Activated naive CD4-positive, alpha-beta T cell treated with anti-CD3 and anti-CD28 coated beads, Interleukin-2, amount 10 ng/mL, durations not matched to agents 7 days and 5 days (primary cell): ENCODE measurements at regions not wholly inside any gene's neighbourhood (a gene's known extent, or its start where the extent isn't known, plus 50 kb on each side); places are given as distances from the start of the nearest gene placed in this dataset.
"Not testable (repeated sequence)": the region's sequence is repeated elsewhere in the genome, so short reads cannot be mapped to it uniquely, and the experiment has no call there.

Source experiments
- CTCF ChIA-PET: fragments of 350-600 bp; sonication (Branson Sonifier 250); formaldehyde crosslinking; loops from one replicate; lab custom pipeline; 2021; ENCODE audit warnings: antibody characterized with exemption; lab: Charles Lee
- DNase-seq: peaks from one replicate; pipeline ENCODE4 v3.0.0-alpha.2; 2020
- H3K27ac Mint-ChIP-seq: one replicate; pipeline ENCODE4 v1.8.0; 2021; ENCODE audit warnings: mild to moderate bottlenecking, moderate library complexity, mixed read lengths
- H3K27me3 Mint-ChIP-seq: one replicate; pipeline ENCODE4 v1.8.0; 2021; ENCODE audit warnings: mild to moderate bottlenecking, mixed read lengths
- H3K36me3 Mint-ChIP-seq: one replicate; pipeline ENCODE4 v1.8.0; 2021; ENCODE audit warnings: mixed read lengths
- H3K4me1 Mint-ChIP-seq: one replicate; pipeline ENCODE4 v1.8.0; 2021; ENCODE audit warnings: mixed read lengths
- H3K4me3 Mint-ChIP-seq: one replicate; pipeline ENCODE4 v1.8.0; 2021; ENCODE audit warnings: mild to moderate bottlenecking, moderate library complexity, mixed read lengths
- H3K9me3 Mint-ChIP-seq: one replicate; pipeline ENCODE4 v1.8.0; 2021; ENCODE audit warnings: mixed read lengths

- not testable (repeated sequence) for H3K4me3 Mint-ChIP-seq
These were observed 198.1 kb upstream of the WSB1 start for GRCh38 chr17:27095821-27096220.

GRCh38 chr17:27099266-27099665 lies 194.6 kb upstream of the WSB1 start:
- CTCF ChIA-PET, H3K9me3 Mint-ChIP-seq, H3K4me3 Mint-ChIP-seq, H3K36me3 Mint-ChIP-seq, H3K27ac Mint-ChIP-seq, H3K27me3 Mint-ChIP-seq, H3K4me1 Mint-ChIP-seq, DNase-seq: not testable (repeated sequence)

More at GRCh38 chr17:27095821-27096220, 198.1 kb upstream of the WSB1 start:
- CTCF ChIA-PET, H3K4me1 Mint-ChIP-seq, H3K27me3 Mint-ChIP-seq, H3K27ac Mint-ChIP-seq, H3K9me3 Mint-ChIP-seq, DNase-seq, H3K36me3 Mint-ChIP-seq: not testable (repeated sequence)

GRCh38 chr17:27104605-27105221 lies 189.2 kb upstream of the WSB1 start:
- H3K27ac Mint-ChIP-seq, H3K9me3 Mint-ChIP-seq, H3K4me3 Mint-ChIP-seq, H3K36me3 Mint-ChIP-seq, CTCF ChIA-PET, H3K4me1 Mint-ChIP-seq, DNase-seq, H3K27me3 Mint-ChIP-seq: not testable (repeated sequence)

- H3K27me3 Mint-ChIP-seq = no peaks in the 10 kb centered on the region
These were observed 188.3 kb upstream of the WSB1 start for GRCh38 chr17:27105636-27106035.

GRCh38 chr17:27106347-27106981 lies 187.4 kb upstream of the WSB1 start:
- Mint-ChIP-seq H3K4me3 (no peak overlapping the region), H3K9me3 (no peaks in the 10 kb centered on the region), H3K27me3 (no peaks in the 10 kb centered on the region), H3K27ac (no peak overlapping the region), H3K36me3 (no peaks in the 10 kb centered on the region), H3K4me1 (no peaks in the 10 kb centered on the region)
- no peak for DNase-seq
- CTCF ChIA-PET = no interaction called here

More at GRCh38 chr17:27105636-27106035, 188.3 kb upstream of the WSB1 start:
- Mint-ChIP-seq H3K36me3 (no peaks in the 10 kb centered on the region), H3K9me3 (no peaks in the 10 kb centered on the region), H3K4me1 (no peaks in the 10 kb centered on the region), H3K27ac (no peak overlapping the region), H3K4me3 (no peak overlapping the region)
- CTCF ChIA-PET = no interaction called here
- no peak for DNase-seq

- no peak for DNase-seq
- H3K27ac Mint-ChIP-seq = no peak overlapping the region
- no peak overlapping the region for H3K4me3 Mint-ChIP-seq
- H3K9me3 Mint-ChIP-seq = no peaks in the 10 kb centered on the region
- H3K4me1 Mint-ChIP-seq = no peaks in the 10 kb centered on the region
- no peaks in the 10 kb centered on the region for H3K27me3 Mint-ChIP-seq
- CTCF ChIA-PET = no interaction called here
- H3K36me3 Mint-ChIP-seq = no peaks in the 10 kb centered on the region
These were observed 186.9 kb upstream of the WSB1 start for GRCh38 chr17:27106982-27107360.

- CTCF ChIA-PET, H3K36me3 Mint-ChIP-seq, H3K4me3 Mint-ChIP-seq: not testable (repeated sequence)
These were observed 186.3 kb upstream of the WSB1 start for GRCh38 chr17:27107386-27108328.

GRCh38 chr17:27109346-27109745 lies 184.6 kb upstream of the WSB1 start:
- no peaks in the 10 kb centered on the region for H3K36me3 Mint-ChIP-seq
- CTCF ChIA-PET = no interaction called here
- H3K27ac Mint-ChIP-seq = no peak overlapping the region
- no peak overlapping the region for H3K4me3 Mint-ChIP-seq
- H3K9me3 Mint-ChIP-seq = no peaks in the 10 kb centered on the region
- no peak for DNase-seq
- no peaks in the 10 kb centered on the region for H3K4me1 Mint-ChIP-seq
- H3K27me3 Mint-ChIP-seq = no peaks in the 10 kb centered on the region

More at GRCh38 chr17:27107386-27108328, 186.3 kb upstream of the WSB1 start:
- not testable (repeated sequence) for H3K27me3 Mint-ChIP-seq, H3K4me1 Mint-ChIP-seq, DNase-seq, H3K27ac Mint-ChIP-seq, H3K9me3 Mint-ChIP-seq

GRCh38 chr17:27153005-27153404 lies 140.9 kb upstream of the WSB1 start:
- H3K4me1 Mint-ChIP-seq = no peaks in the 10 kb centered on the region
- no peaks in the 10 kb centered on the region for H3K27me3 Mint-ChIP-seq
- peaks cover 3% of the 10 kb centered on the region for H3K9me3 Mint-ChIP-seq
- no peak overlapping the region for H3K27ac Mint-ChIP-seq
- no peak overlapping the region for H3K4me3 Mint-ChIP-seq
- no peak for DNase-seq
- CTCF ChIA-PET = no interaction called here
- no peaks in the 10 kb centered on the region for H3K36me3 Mint-ChIP-seq

GRCh38 chr17:27155866-27156265 lies 138.0 kb upstream of the WSB1 start:
- no peaks in the 10 kb centered on the region for H3K36me3 Mint-ChIP-seq
- no peak overlapping the region for H3K4me3 Mint-ChIP-seq
- no peak overlapping the region for H3K27ac Mint-ChIP-seq
- H3K4me1 Mint-ChIP-seq = no peaks in the 10 kb centered on the region
- no peak for DNase-seq
- H3K27me3 Mint-ChIP-seq = no peaks in the 10 kb centered on the region
- H3K9me3 Mint-ChIP-seq = peaks cover 1% of the 10 kb centered on the region
- CTCF ChIA-PET = no interaction called here

GRCh38 chr17:27157297-27157696 lies 136.6 kb upstream of the WSB1 start:
- no peak for DNase-seq
- no peak overlapping the region for H3K27ac Mint-ChIP-seq
- H3K4me1 Mint-ChIP-seq = no peaks in the 10 kb centered on the region
- peaks cover 1% of the 10 kb centered on the region for H3K9me3 Mint-ChIP-seq
- no peaks in the 10 kb centered on the region for H3K36me3 Mint-ChIP-seq
- H3K4me3 Mint-ChIP-seq = no peak overlapping the region
- H3K27me3 Mint-ChIP-seq = no peaks in the 10 kb centered on the region
- CTCF ChIA-PET = no interaction called here

- CTCF ChIA-PET = no interaction called here
- Mint-ChIP-seq H3K4me1 (no peaks in the 10 kb centered on the region), H3K27ac (no peak overlapping the region), H3K4me3 (no peak overlapping the region), H3K9me3 (peaks cover 1% of the 10 kb centered on the region), H3K27me3 (no peaks in the 10 kb centered on the region), H3K36me3 (no peaks in the 10 kb centered on the region)
- no peak for DNase-seq
These were observed 136.0 kb upstream of the WSB1 start for GRCh38 chr17:27157898-27158297.

GRCh38 chr17:27158382-27158781 lies 135.5 kb upstream of the WSB1 start:
- Mint-ChIP-seq H3K4me3 (no peak overlapping the region), H3K27ac (no peak overlapping the region), H3K9me3 (peaks cover 2% of the 10 kb centered on the region)

GRCh38 chr17:27180322-27180721 lies 113.6 kb upstream of the WSB1 start:
- CTCF ChIA-PET = no interaction called here
- no peak for DNase-seq
- Mint-ChIP-seq H3K4me1 (no peaks in the 10 kb centered on the region), H3K27ac (no peak overlapping the region), H3K36me3 (no peaks in the 10 kb centered on the region), H3K9me3 (peaks cover 11% of the 10 kb centered on the region), H3K4me3 (no peak overlapping the region), H3K27me3 (no peaks in the 10 kb centered on the region)

More at GRCh38 chr17:27158382-27158781, 135.5 kb upstream of the WSB1 start:
- CTCF ChIA-PET = no interaction called here
- Mint-ChIP-seq H3K4me1 (no peaks in the 10 kb centered on the region), H3K27me3 (no peaks in the 10 kb centered on the region), H3K36me3 (no peaks in the 10 kb centered on the region)
- no peak for DNase-seq
